Heart left ventricle (tissue), 16 donors: ENCODE measurements at regions not wholly inside any gene's neighbourhood (a gene's known extent, or its start where the extent isn't known, plus 50 kb on each side); places are given as distances from the start of the nearest gene placed in this dataset.

ENCODE experiments used
- ATAC-seq, 4 donors: fragments of 200-7000 bp; cut with Tn5 transposase; one replicate each; pipeline ENCODE4 v1.9.1; 2020 to 2022; ENCODE audit warnings: moderate library complexity in 4 of 4, mild to moderate bottlenecking in 3 of 4, moderate number of reproducible peaks in 1 of 4
- DNase-seq, 5 donors: peaks; one replicate each; pipeline ENCODE4 v3.0.0-alpha.2; 2020
- H3K27ac ChIP-seq, 12 donors: fragments of 200-600 bp; sonication (generic) in 4 of 12; one replicate each; pipeline versions ENCODE4 v1.5.0 to v1.8.0; 2016 to 2022; ENCODE audit warnings: mild to moderate bottlenecking in 2 of 12
- H3K27me3 ChIP-seq, 9 donors: fragments of 200-600 bp; sonication (generic) in 2 of 9; one replicate each; pipeline versions ENCODE4 v1.5.1 to v1.8.0; 2016 to 2022; ENCODE audit warnings: mild to moderate bottlenecking in 3 of 9
- H3K36me3 ChIP-seq, 9 donors: fragments of 200-600 bp; sonication (generic) in 2 of 9; one replicate each; pipeline versions ENCODE4 v1.5.0 to v1.8.0; 2018 to 2022; ENCODE audit warnings: mild to moderate bottlenecking in 2 of 9
- H3K4me1 ChIP-seq, 12 donors: fragments of 200-600 bp; sonication (generic) in 4 of 12; one replicate each; pipeline versions ENCODE4 v1.5.0 to v1.8.0; 2016 to 2022; ENCODE audit warnings: mild to moderate bottlenecking in 3 of 12
- H3K4me3 ChIP-seq, 12 donors: fragments of 200-600 bp; sonication (generic) in 4 of 12; one replicate each; pipeline versions ENCODE4 v1.5.0 to v1.8.0; 2017 to 2022; ENCODE audit warnings: mild to moderate bottlenecking in 9 of 12, moderate library complexity in 4 of 12
- H3K9me3 ChIP-seq, 12 donors: fragments of 200-600 bp; sonication (generic) in 4 of 12; one replicate each; pipeline versions ENCODE4 v1.5.0 to v1.8.0; 2016 to 2022; ENCODE audit warnings: mild to moderate bottlenecking in 1 of 12
- CTCF ChIP-seq, 12 donors: fragments of 200-600 bp; sonication (generic) in 4 of 12; IDR thresholded peaks; one replicate each; pipeline versions ENCODE4 v1.5.0 to v1.8.0; 2018 to 2022; ENCODE audit warnings: antibody characterized with exemption in 12 of 12, mild to moderate bottlenecking in 5 of 12
- POLR2A ChIP-seq, 2 donors: fragments of 450-650 bp; IDR thresholded peaks; one replicate each; pipeline ENCODE4 v1.6.1; 2017; ENCODE audit warnings: antibody characterized with exemption in 2 of 2, mild to moderate bottlenecking in 2 of 2, moderate library complexity in 2 of 2
- WGBS, 4 donors: extraction: QIAGEN DNeasy Blood & Tissue Kit in 2 of 4; methylation state at CpG; one replicate each; pipeline versions ENCODE4 v1.1.5 to v1.1.7; 2013 to 2018; 5-methylcytosine and 5-hydroxymethylcytosine counted together
- intact Hi-C, 10 donors: fragments of 100-400 bp; cut with DNase I; formaldehyde crosslinking; loops; one replicate each; pipeline versions ENCODE4 v1.11.1 to v1.14.2; 2022
- donor health status: ischemic (EF 13 %, LVEDD 7.1; RV severe dilation, severe dysfunction).
- donor health status: healthy with polysubstance abuse.
- donor health status: DM: no; HTN: yes; CAD: no.
- donor health status: DM: no; HTN: no; CAD: no.
- donor health status: ischemic (EF 25% LVEDD 6.9; RV normal size, moderate dysfunction).
- donor health status: ischemic (EF 25% LVEDD 5.7; RV mildly dilated, moderate dysfunction).
- donor health status: healthy.
- donor health status: DM: yes; HTN: yes; CAD: no.
- donor health status: ischemic (EF 35%, LVEDD 5.7; RV mildly dilated, moderate dysfunction).
- donor health status: nonischemic (EF 11% LVEDD 7.7; RV severe dilation, severe dysfunction).
- donor health status: DM: yes; HTN: yes; CAD: no.
- donor health status: PGD.
- donor health status: ischemic (EF 29% LVEDD 5.4; RV normal size, mild dysfunction).
- donor health status: nonischemic (EF 23%, LVEDD 6.1; RV moderate dilation, normal function).

- DNase-seq (no peak), ATAC-seq (no peak)
- 72 to 82% (median 79%) methylated on average over 9 of the region's 9 CpGs for WGBS, 4 donors
- TF ChIP-seq CTCF (IDR thresholded peaks at IDR 0.05) (no peak), POLR2A (IDR thresholded peaks at IDR 0.05) (no peak)
- H3K4me1 ChIP-seq = peaks cover 0 to 5% (median 0%) of the 10 kb centered on the region in 12 donors
- no peaks in the 10 kb centered on the region for H3K27me3 ChIP-seq
- H3K4me3 ChIP-seq = no peak overlapping the region
- H3K27ac ChIP-seq = no peak overlapping the region
- H3K9me3 ChIP-seq = peaks cover 0 to 10% (median 0%) of the 10 kb centered on the region in 12 donors
- intact Hi-C loops = no loop called here
- no peaks in the 10 kb centered on the region for H3K36me3 ChIP-seq
These were observed 320.8 kb downstream of the HAPSTR1 start for GRCh38 chr16:9412031-9412914.

GRCh38 chr16:9412915-9413264, 321.4 kb downstream of the HAPSTR1 start:
- intact Hi-C loops = no loop called here
- Histone ChIP-seq H3K27ac (no peak overlapping the region), H3K4me1 (peaks cover 0 to 4% (median 0%) of the 10 kb centered on the region in 12 donors), H3K9me3 (peaks cover 0 to 13% (median 0%) of the 10 kb centered on the region in 12 donors), H3K27me3 (no peaks in the 10 kb centered on the region), H3K4me3 (no peak overlapping the region), H3K36me3 (no peaks in the 10 kb centered on the region)
- 63 to 73% (median 66%) methylated on average over 5 of the region's 5 CpGs for WGBS, 4 donors
- no peak for ATAC-seq
- no peak for DNase-seq
- TF ChIP-seq POLR2A (IDR thresholded peaks at IDR 0.05) = no peak
- TF ChIP-seq CTCF (IDR thresholded peaks at IDR 0.05) = no peak

GRCh38 chr16:9415545-9415944, 324.1 kb downstream of the HAPSTR1 start:
- Histone ChIP-seq H3K27me3 (no peaks in the 10 kb centered on the region), H3K4me3 (no peak overlapping the region), H3K27ac (no peak overlapping the region), H3K36me3 (no peaks in the 10 kb centered on the region), H3K9me3 (peaks cover 0 to 13% (median 0%) of the 10 kb centered on the region in 12 donors), H3K4me1 (no peaks in the 10 kb centered on the region)
- ATAC-seq (no peak), DNase-seq (no peak)
- WGBS, 4 donors = 70 to 81% (median 76%) methylated on average over 4 of the region's 4 CpGs
- intact Hi-C loops = loop anchor here in 3 of 10 donors (5.0 kb wide), 2 partner anchors 38 to 43 kb away; no protein-coding TSS in a partner anchor
- TF ChIP-seq CTCF (IDR thresholded peaks at IDR 0.05) (no peak), POLR2A (IDR thresholded peaks at IDR 0.05) (no peak)

DNA sequence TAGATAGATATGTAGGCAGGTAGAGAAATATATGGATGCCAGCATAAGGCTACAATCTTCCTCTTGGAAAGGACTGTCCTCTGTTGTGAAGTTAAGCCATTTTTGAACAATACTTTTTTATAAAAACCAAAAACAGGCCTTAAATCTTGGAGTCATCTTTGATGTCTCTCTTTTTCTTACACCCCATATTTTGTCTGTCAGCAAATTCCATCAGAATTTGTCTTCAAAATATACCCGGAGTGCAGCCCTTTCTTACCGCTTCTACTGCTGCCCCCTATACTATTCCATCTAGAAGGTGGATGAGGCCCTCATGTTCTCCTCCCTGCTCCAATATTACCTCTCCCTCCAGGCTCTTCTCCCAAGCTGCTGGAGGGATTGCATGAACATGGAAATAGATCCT, 326.5 kb downstream of the HAPSTR1 start:
- 73 to 96% (median 95%) methylated on average over 2 of the region's 2 CpGs for WGBS, 4 donors
- H3K27ac ChIP-seq = no peak overlapping the region
- peaks cover 0 to 16% (median 0%) of the 10 kb centered on the region in 12 donors for H3K9me3 ChIP-seq
- no peak for DNase-seq
- no peak overlapping the region for H3K4me3 ChIP-seq
- H3K36me3 ChIP-seq = no peaks in the 10 kb centered on the region
- peaks cover 0 to 6% (median 0%) of the 10 kb centered on the region in 12 donors for H3K4me1 ChIP-seq
- intact Hi-C loops = loop anchor here in 3 of 10 donors (5.0 kb wide), 2 partner anchors 41 to 46 kb away; no protein-coding TSS in a partner anchor
- TF ChIP-seq CTCF (IDR thresholded peaks at IDR 0.05) (no peak), POLR2A (IDR thresholded peaks at IDR 0.05) (no peak)
- ATAC-seq = no peak
- no peaks in the 10 kb centered on the region for H3K27me3 ChIP-seq
